VCaP (cell line): ENCODE measurements at regions not wholly inside any gene's neighbourhood (a gene's known extent, or its start where the extent isn't known, plus 50 kb on each side); places are given as distances from the start of the nearest gene placed in this dataset.

Experiments
- H3K27ac ChIP-seq: fragments of 450-650 bp; 2 replicates; pipeline ENCODE4 v1.5.1; 2017
- TF ChIP-seq, protein P1 (sequence below): fragments of 450-650 bp; conservative IDR thresholded peaks from 2 replicates; pipeline ENCODE4 v1.5.1; 2017; ENCODE audit warnings: mild to moderate bottlenecking, moderate library complexity

GRCh38 chr1:29629814-29630516 lies 393.6 kb downstream of the PTPRU start:
- TF ChIP-seq, protein P1, sequence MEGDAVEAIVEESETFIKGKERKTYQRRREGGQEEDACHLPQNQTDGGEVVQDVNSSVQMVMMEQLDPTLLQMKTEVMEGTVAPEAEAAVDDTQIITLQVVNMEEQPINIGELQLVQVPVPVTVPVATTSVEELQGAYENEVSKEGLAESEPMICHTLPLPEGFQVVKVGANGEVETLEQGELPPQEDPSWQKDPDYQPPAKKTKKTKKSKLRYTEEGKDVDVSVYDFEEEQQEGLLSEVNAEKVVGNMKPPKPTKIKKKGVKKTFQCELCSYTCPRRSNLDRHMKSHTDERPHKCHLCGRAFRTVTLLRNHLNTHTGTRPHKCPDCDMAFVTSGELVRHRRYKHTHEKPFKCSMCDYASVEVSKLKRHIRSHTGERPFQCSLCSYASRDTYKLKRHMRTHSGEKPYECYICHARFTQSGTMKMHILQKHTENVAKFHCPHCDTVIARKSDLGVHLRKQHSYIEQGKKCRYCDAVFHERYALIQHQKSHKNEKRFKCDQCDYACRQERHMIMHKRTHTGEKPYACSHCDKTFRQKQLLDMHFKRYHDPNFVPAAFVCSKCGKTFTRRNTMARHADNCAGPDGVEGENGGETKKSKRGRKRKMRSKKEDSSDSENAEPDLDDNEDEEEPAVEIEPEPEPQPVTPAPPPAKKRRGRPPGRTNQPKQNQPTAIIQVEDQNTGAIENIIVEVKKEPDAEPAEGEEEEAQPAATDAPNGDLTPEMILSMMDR = no peak
- no peak overlapping the region for H3K27ac ChIP-seq

DNA sequence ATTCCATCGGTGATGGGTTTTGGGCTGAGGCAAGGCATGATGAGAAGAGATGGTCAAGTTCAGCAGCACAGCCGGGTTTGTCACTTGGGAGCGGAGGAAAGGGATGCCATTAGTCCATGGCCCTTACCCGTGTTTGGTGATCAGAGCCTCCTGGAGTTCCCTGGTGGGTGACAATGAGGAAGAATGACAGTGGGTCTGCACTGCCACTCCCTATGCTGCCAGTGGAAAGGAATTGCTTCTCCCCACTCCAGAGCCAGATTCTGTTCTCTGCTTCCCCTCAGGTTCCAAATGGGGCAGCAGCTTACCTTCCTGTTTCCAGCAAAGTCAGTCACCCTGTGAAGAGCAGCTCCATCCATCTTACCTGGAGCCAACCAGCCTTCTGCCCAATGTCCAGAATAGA lies 393.1 kb downstream of the PTPRU start:
- no peak overlapping the region for H3K27ac ChIP-seq
- TF ChIP-seq, protein P1 = no peak

GRCh38 chr1:29628190-29628589 lies 391.9 kb downstream of the PTPRU start:
- no peak overlapping the region for H3K27ac ChIP-seq
- TF ChIP-seq, protein P1 = no peak

DNA sequence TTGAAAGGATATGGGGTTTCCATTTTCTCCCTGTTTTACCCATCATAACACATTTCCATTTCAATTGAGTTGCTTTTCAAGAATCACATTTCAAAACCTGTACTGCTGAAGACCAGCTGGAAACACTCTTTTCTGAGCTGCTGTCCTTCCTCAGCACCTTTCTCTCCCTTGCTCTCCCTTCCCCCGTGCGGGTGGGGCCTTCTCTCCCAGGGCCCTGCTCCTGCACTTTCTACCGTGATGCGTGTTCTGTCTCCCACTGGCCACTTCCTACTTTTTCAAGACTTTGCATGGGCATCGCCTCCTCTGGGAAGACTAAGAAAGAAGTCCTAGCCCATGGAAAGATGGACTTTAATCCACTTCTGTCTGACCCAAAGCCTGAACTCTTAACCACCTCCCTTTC lies 390.4 kb downstream of the PTPRU start:
- H3K27ac ChIP-seq = no peak overlapping the region
- TF ChIP-seq, protein P1 = no peak

DNA sequence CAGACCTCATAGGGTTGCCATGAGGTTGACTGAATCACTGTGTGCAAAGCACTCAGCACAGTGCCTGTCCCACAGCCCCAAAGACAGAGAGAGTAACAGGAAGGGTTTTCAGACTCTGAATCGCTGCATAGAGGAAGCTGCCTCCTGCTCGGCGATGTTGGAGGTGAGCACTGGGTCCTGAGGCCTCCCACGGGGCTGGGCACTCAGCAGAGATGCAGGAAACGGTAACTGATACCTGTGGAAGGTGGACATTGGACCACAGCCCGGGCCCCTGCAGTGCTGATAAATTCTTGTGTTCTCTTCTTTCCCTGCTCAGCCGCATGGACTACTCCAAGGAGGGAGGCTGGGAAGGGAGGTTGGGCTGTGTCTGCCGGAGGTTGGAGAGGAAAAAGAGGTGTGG lies 389.7 kb downstream of the PTPRU start:
- H3K27ac ChIP-seq = no peak overlapping the region
- TF ChIP-seq, protein P1 = no peak

- TF ChIP-seq, protein P1 = no peak
- H3K27ac ChIP-seq = no peak overlapping the region
Observed at GRCh38 chr1:29625084-29625420, 388.7 kb downstream of the PTPRU start.

DNA sequence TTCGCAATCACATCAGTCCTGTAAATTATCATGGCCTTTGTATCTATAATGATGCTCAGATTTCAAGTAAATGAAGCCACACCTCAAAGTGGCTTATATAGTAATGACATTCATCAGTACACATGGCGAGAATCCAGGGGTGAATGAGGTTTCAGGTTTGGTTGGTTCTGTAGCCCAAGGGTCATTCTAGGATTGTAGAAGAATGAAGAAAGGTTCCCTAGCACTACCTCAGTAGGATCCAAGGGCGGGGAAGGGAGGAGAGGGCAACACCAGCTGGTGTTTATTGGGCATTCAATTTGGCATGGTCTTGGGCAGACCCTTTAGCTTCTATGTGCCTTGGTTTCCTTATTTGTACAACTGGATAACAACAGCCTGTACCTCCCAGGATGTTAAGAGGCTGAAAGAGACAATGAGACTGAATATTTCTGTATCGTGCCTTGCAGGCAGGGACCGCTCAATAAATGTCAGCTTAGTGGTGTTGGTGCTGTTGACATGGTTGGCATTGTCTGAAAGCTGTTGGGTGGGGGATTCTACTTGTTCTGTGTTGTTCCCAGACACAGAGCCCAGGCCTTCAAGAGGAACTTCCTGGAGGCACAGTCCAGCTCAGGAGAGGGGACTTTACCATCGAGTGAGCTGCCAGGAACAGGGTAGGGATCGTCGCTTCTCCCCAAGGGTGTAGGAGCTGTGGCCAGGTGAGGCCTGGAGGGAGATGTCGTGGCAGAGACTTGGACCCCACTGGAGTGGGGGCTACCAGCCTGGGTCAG lies 388.2 kb downstream of the PTPRU start:
- TF ChIP-seq, protein P1 = no peak
- no peak overlapping the region for H3K27ac ChIP-seq
